ENCODE measurements at regions not wholly inside any gene's neighbourhood (a gene's known extent, or its start where the extent isn't known, plus 50 kb on each side); places are given as distances from the start of the nearest gene placed in this dataset.

GRCh38 chr9:108160039-108160438 lies 670.5 kb upstream of the KLF4 start:
- TF ChIP-seq CTCF (IDR thresholded peaks at IDR 0.05; ENCODE audit: extremely low read depth in 1 of 2, insufficient read depth in 1 of 2, low read depth in 1 of 2, low read length in 2 of 2) (no peak), EZH2 (IDR thresholded peaks at IDR 0.05; ENCODE audit: borderline replicate concordance, low read depth, low read length, severe bottlenecking) (no peak), POLR2AphosphoS5 (IDR thresholded peaks at IDR 0.05; ENCODE audit: insufficient read depth, low read depth, low read length) (no peak)

Measured in endothelial cell of umbilical vein (primary cell).